ENCODE measurements at regions not wholly inside any gene's neighbourhood (a gene's known extent, or its start where the extent isn't known, plus 50 kb on each side); places are given as distances from the start of the nearest gene placed in this dataset.

DNA sequence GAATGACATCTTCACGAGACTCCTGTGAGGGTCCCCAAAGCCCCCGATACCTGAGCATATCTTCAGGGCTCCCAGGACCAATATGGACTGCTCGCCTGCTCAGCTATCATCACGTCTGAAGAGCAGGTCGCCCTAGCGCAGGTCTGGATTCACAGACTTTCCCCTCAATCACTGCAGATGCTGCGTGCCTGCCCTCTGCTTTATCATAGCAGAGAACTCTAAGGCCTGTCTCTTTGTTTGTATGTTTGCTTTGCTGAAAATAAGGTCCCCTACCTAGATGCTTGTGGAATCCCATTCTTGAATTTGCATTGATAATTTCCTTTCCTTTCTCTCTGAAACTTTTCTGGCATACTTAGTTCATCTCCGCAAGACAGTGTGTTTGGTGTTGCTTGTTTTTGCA lies 140.3 kb upstream of the NSMCE3 start:
- TF ChIP-seq, protein P1, sequence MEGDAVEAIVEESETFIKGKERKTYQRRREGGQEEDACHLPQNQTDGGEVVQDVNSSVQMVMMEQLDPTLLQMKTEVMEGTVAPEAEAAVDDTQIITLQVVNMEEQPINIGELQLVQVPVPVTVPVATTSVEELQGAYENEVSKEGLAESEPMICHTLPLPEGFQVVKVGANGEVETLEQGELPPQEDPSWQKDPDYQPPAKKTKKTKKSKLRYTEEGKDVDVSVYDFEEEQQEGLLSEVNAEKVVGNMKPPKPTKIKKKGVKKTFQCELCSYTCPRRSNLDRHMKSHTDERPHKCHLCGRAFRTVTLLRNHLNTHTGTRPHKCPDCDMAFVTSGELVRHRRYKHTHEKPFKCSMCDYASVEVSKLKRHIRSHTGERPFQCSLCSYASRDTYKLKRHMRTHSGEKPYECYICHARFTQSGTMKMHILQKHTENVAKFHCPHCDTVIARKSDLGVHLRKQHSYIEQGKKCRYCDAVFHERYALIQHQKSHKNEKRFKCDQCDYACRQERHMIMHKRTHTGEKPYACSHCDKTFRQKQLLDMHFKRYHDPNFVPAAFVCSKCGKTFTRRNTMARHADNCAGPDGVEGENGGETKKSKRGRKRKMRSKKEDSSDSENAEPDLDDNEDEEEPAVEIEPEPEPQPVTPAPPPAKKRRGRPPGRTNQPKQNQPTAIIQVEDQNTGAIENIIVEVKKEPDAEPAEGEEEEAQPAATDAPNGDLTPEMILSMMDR (IDR thresholded peaks at IDR 0.05) = no peak
- no peak for TF ChIP-seq EP300 (IDR thresholded peaks at IDR 0.05)

Measured in sigmoid colon (tissue), 4 donors.